ENCODE measurements at regions not wholly inside any gene's neighbourhood (a gene's known extent, or its start where the extent isn't known, plus 50 kb on each side); places are given as distances from the start of the nearest gene placed in this dataset.

GRCh38 chr18:7288544-7288943, 57.7 kb downstream of the LRRC30 start:
- no peak overlapping the region for H3K4me3 Mint-ChIP-seq
- CTCF ChIA-PET, result no interaction called here
- no peaks in the 10 kb centered on the region for H3K27me3 Mint-ChIP-seq

GRCh38 chr18:7290077-7290476, 59.2 kb downstream of the LRRC30 start:
- Mint-ChIP-seq H3K9me3 (peaks cover 19% of the 10 kb centered on the region), H3K27me3 (no peaks in the 10 kb centered on the region), H3K4me3 (no peak overlapping the region), H3K4me1 (no peaks in the 10 kb centered on the region), H3K27ac (no peak overlapping the region), H3K36me3 (no peaks in the 10 kb centered on the region)
- CTCF ChIA-PET, result no interaction called here
- DNase-seq, result no peak

More at GRCh38 chr18:7288544-7288943, 57.7 kb downstream of the LRRC30 start:
- Mint-ChIP-seq H3K4me1 (no peaks in the 10 kb centered on the region), H3K9me3 (peaks cover 14% of the 10 kb centered on the region), H3K27ac (no peak overlapping the region), H3K36me3 (no peaks in the 10 kb centered on the region)
- DNase-seq, result no peak

- Mint-ChIP-seq H3K9me3 (peaks cover 24% of the 10 kb centered on the region), H3K36me3 (no peaks in the 10 kb centered on the region), H3K4me1 (no peaks in the 10 kb centered on the region), H3K27ac (no peak overlapping the region), H3K27me3 (no peaks in the 10 kb centered on the region), H3K4me3 (no peak overlapping the region)
- no peak for DNase-seq
- CTCF ChIA-PET, result no interaction called here
Observed at GRCh38 chr18:7291046-7291445, 60.2 kb downstream of the LRRC30 start.

- Mint-ChIP-seq H3K36me3 (peaks cover 1% of the 10 kb centered on the region), H3K9me3 (peaks cover 18% of the 10 kb centered on the region), H3K27me3 (no peaks in the 10 kb centered on the region), H3K4me3 (no peak overlapping the region), H3K4me1 (no peaks in the 10 kb centered on the region), H3K27ac (no peak overlapping the region)
- CTCF ChIA-PET, result no interaction called here
- no peak for DNase-seq
Observed at GRCh38 chr18:7298149-7298548, 67.3 kb downstream of the LRRC30 start.

- Mint-ChIP-seq H3K9me3 (peaks cover 19% of the 10 kb centered on the region), H3K4me1 (no peaks in the 10 kb centered on the region), H3K4me3 (no peak overlapping the region), H3K36me3 (peaks cover 1% of the 10 kb centered on the region), H3K27me3 (no peaks in the 10 kb centered on the region), H3K27ac (no peak overlapping the region)
- CTCF ChIA-PET, result no interaction called here
- DNase-seq, result no peak
Observed at GRCh38 chr18:7301094-7301493, 70.2 kb downstream of the LRRC30 start.

- Mint-ChIP-seq H3K27ac (no peak overlapping the region), H3K4me1 (no peaks in the 10 kb centered on the region), H3K9me3 (peaks cover 16% of the 10 kb centered on the region), H3K4me3 (no peak overlapping the region), H3K27me3 (no peaks in the 10 kb centered on the region), H3K36me3 (no peaks in the 10 kb centered on the region)
- CTCF ChIA-PET, result no interaction called here
- DNase-seq, result no peak
Observed at GRCh38 chr18:7303316-7304060, 72.6 kb downstream of the LRRC30 start.

GRCh38 chr18:7304061-7304370, 73.1 kb downstream of the LRRC30 start:
- Mint-ChIP-seq H3K36me3 (no peaks in the 10 kb centered on the region), H3K27me3 (no peaks in the 10 kb centered on the region), H3K9me3 (peaks cover 16% of the 10 kb centered on the region), H3K4me3 (no peak overlapping the region), H3K4me1 (no peaks in the 10 kb centered on the region), H3K27ac (no peak overlapping the region)
- CTCF ChIA-PET, result no interaction called here
- DNase-seq, result no peak

- no peak overlapping the region for H3K4me3 Mint-ChIP-seq
- no peaks in the 10 kb centered on the region for H3K4me1 Mint-ChIP-seq
- peaks cover 19% of the 10 kb centered on the region for H3K9me3 Mint-ChIP-seq
- no peak overlapping the region for H3K27ac Mint-ChIP-seq
- H3K27me3 Mint-ChIP-seq, result no peaks in the 10 kb centered on the region
- H3K36me3 Mint-ChIP-seq, result no peaks in the 10 kb centered on the region
- CTCF ChIA-PET, result no interaction called here
- no peak for DNase-seq
Observed at GRCh38 chr18:7305416-7305815, 74.5 kb downstream of the LRRC30 start.

GRCh38 chr18:7307030-7307429, 76.1 kb downstream of the LRRC30 start:
- Mint-ChIP-seq H3K27me3 (no peaks in the 10 kb centered on the region), H3K9me3 (peaks cover 21% of the 10 kb centered on the region), H3K27ac (no peak overlapping the region), H3K36me3 (no peaks in the 10 kb centered on the region), H3K4me1 (no peaks in the 10 kb centered on the region), H3K4me3 (no peak overlapping the region)
- CTCF ChIA-PET, result no interaction called here
- no peak for DNase-seq

- H3K27me3 Mint-ChIP-seq, result no peaks in the 10 kb centered on the region
- no peak for DNase-seq
- CTCF ChIA-PET, result no interaction called here
- no peaks in the 10 kb centered on the region for H3K4me1 Mint-ChIP-seq
- H3K4me3 Mint-ChIP-seq, result no peak overlapping the region
- H3K9me3 Mint-ChIP-seq, result peaks cover 20% of the 10 kb centered on the region
- H3K36me3 Mint-ChIP-seq, result no peaks in the 10 kb centered on the region
- no peak overlapping the region for H3K27ac Mint-ChIP-seq
Observed at GRCh38 chr18:7307526-7307925, 76.6 kb downstream of the LRRC30 start.

GRCh38 chr18:7317804-7318231, 86.9 kb downstream of the LRRC30 start:
- H3K4me3 Mint-ChIP-seq, result no peak overlapping the region
- peaks cover 7% of the 10 kb centered on the region for H3K9me3 Mint-ChIP-seq
- no peaks in the 10 kb centered on the region for H3K27me3 Mint-ChIP-seq
- H3K27ac Mint-ChIP-seq, result no peak overlapping the region
- CTCF ChIA-PET, result no interaction called here
- DNase-seq, result no peak
- no peaks in the 10 kb centered on the region for H3K36me3 Mint-ChIP-seq
- no peaks in the 10 kb centered on the region for H3K4me1 Mint-ChIP-seq

- DNase-seq, result no peak
- Mint-ChIP-seq H3K36me3 (no peaks in the 10 kb centered on the region), H3K4me1 (no peaks in the 10 kb centered on the region), H3K4me3 (no peak overlapping the region), H3K27ac (no peak overlapping the region), H3K27me3 (no peaks in the 10 kb centered on the region), H3K9me3 (peaks cover 4% of the 10 kb centered on the region)
- CTCF ChIA-PET, result no interaction called here
Observed at GRCh38 chr18:7319161-7319560, 88.3 kb downstream of the LRRC30 start.

- Mint-ChIP-seq H3K4me3 (no peak overlapping the region), H3K9me3 (peaks cover 9% of the 10 kb centered on the region), H3K36me3 (no peaks in the 10 kb centered on the region), H3K4me1 (no peaks in the 10 kb centered on the region), H3K27ac (no peak overlapping the region), H3K27me3 (no peaks in the 10 kb centered on the region)
- CTCF ChIA-PET, result no interaction called here
- DNase-seq, result no peak
Observed at GRCh38 chr18:7321831-7322230, 90.9 kb downstream of the LRRC30 start.

GRCh38 chr18:7322817-7323485, 92.1 kb downstream of the LRRC30 start:
- peaks cover 15% of the 10 kb centered on the region for H3K9me3 Mint-ChIP-seq
- no peaks in the 10 kb centered on the region for H3K36me3 Mint-ChIP-seq
- H3K4me3 Mint-ChIP-seq, result no peak overlapping the region
- CTCF ChIA-PET, result no interaction called here
- H3K4me1 Mint-ChIP-seq, result no peaks in the 10 kb centered on the region
- DNase-seq, result no peak
- H3K27me3 Mint-ChIP-seq, result no peaks in the 10 kb centered on the region
- no peak overlapping the region for H3K27ac Mint-ChIP-seq

GRCh38 chr18:7325126-7325430, 94.2 kb downstream of the LRRC30 start:
- CTCF ChIA-PET, result no interaction called here
- Mint-ChIP-seq H3K27me3 (no peaks in the 10 kb centered on the region), H3K36me3 (no peaks in the 10 kb centered on the region), H3K9me3 (peaks cover 18% of the 10 kb centered on the region), H3K4me1 (no peaks in the 10 kb centered on the region), H3K27ac (no peak overlapping the region), H3K4me3 (no peak overlapping the region)
- no peak for DNase-seq

Data from activated naive CD4-positive, alpha-beta T cell treated with anti-CD3 and anti-CD28 coated beads, Interleukin-2, amount 10 ng/mL, durations not matched to agents 7 days and 5 days (primary cell).